ENCODE measurements at regions not wholly inside any gene's neighbourhood (a gene's known extent, or its start where the extent isn't known, plus 50 kb on each side); places are given as distances from the start of the nearest gene placed in this dataset.
A peak's percentile ranks its signal among the peaks of the same experiment; 100 is the strongest.

DNA sequence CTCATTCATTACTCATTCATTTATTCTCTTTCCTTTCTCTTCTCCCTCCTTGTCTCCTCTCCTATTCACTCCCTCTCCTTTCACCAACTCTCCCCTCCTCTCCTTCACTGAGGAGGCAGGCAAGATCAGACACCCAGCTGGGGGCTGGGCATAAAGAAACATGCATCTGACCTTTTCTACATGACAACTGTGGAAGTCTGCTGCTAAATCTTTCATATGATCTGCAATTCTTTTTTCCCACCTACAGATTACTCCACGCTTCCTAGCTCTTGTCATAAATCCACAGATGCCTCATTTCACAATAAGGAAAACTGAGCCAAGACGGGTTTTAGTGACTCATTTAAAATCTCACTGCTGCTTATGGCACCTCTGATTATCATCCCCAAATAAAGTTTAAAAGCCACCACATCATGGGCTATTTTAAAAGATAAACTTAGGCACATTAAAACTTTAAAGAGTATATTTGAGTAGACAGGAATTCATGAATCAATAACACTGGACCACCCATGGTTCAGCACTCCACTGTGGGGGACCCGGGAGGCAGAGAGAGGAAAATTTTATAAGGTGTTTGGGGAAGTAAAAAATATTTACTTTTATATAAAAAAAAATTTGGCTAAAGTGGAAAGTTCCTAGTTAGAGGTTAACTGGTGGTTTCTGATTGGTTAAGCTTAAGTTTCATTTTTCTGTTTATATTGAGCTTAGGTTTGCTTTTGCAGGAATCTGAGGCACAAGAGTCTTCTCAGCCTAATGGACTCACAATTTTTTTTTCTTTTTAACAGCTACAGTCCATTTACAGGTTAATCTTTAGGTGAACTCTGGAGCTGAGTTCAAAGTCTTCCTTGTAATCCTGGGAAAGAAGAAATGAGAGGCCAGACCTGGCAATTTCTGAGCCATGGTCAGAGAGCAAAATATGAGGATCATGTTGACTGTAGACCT is 55.8 kb upstream of the DNAH14 start:
- CTCF ChIA-PET, result interaction anchor here (1.3 to 7.4 kb wide), 5 partner anchors 11 to 361 kb away, joined by 5 to 53 read pairs (median 9); no protein-coding TSS in a partner anchor
- TF ChIP-seq ZNF362 (tag by site-specific recombination; IDR thresholded peaks at IDR 0.05), result no peak; the same call in 1 of the 2 replicates
- TF ChIP-seq ZNF560 (tag by site-specific recombination; IDR thresholded peaks at IDR 0.05; ENCODE audit: borderline replicate concordance), result no peak
- TF ChIP-seq, protein P1, sequence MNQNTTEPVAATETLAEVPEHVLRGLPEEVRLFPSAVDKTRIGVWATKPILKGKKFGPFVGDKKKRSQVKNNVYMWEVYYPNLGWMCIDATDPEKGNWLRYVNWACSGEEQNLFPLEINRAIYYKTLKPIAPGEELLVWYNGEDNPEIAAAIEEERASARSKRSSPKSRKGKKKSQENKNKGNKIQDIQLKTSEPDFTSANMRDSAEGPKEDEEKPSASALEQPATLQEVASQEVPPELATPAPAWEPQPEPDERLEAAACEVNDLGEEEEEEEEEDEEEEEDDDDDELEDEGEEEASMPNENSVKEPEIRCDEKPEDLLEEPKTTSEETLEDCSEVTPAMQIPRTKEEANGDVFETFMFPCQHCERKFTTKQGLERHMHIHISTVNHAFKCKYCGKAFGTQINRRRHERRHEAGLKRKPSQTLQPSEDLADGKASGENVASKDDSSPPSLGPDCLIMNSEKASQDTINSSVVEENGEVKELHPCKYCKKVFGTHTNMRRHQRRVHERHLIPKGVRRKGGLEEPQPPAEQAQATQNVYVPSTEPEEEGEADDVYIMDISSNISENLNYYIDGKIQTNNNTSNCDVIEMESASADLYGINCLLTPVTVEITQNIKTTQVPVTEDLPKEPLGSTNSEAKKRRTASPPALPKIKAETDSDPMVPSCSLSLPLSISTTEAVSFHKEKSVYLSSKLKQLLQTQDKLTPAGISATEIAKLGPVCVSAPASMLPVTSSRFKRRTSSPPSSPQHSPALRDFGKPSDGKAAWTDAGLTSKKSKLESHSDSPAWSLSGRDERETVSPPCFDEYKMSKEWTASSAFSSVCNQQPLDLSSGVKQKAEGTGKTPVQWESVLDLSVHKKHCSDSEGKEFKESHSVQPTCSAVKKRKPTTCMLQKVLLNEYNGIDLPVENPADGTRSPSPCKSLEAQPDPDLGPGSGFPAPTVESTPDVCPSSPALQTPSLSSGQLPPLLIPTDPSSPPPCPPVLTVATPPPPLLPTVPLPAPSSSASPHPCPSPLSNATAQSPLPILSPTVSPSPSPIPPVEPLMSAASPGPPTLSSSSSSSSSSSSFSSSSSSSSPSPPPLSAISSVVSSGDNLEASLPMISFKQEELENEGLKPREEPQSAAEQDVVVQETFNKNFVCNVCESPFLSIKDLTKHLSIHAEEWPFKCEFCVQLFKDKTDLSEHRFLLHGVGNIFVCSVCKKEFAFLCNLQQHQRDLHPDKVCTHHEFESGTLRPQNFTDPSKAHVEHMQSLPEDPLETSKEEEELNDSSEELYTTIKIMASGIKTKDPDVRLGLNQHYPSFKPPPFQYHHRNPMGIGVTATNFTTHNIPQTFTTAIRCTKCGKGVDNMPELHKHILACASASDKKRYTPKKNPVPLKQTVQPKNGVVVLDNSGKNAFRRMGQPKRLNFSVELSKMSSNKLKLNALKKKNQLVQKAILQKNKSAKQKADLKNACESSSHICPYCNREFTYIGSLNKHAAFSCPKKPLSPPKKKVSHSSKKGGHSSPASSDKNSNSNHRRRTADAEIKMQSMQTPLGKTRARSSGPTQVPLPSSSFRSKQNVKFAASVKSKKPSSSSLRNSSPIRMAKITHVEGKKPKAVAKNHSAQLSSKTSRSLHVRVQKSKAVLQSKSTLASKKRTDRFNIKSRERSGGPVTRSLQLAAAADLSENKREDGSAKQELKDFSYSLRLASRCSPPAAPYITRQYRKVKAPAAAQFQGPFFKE (tag by site-specific recombination; IDR thresholded peaks at IDR 0.05; ENCODE audit: borderline replicate concordance), result no peak
- no peak for TF ChIP-seq ZNF302 (tag by site-specific recombination; IDR thresholded peaks at IDR 0.05; ENCODE audit: low read depth)
- no peak for TF ChIP-seq ZNF266 (tag by site-specific recombination; IDR thresholded peaks at IDR 0.05; ENCODE audit: low read depth)
- TF ChIP-seq PRDM1 (tag by site-specific recombination; IDR thresholded peaks at IDR 0.05), result peak; percentile 99
- no peak for TF ChIP-seq ZNF777 (tag by site-specific recombination; IDR thresholded peaks at IDR 0.05; ENCODE audit: borderline replicate concordance)
- peak; percentile 12; the same call in 1 of the 2 replicates for TF ChIP-seq TCF7L2 (IDR thresholded peaks at IDR 0.05; ENCODE audit: borderline replicate concordance, low read depth, low read length)
- TF ChIP-seq ZSCAN18 (tag by site-specific recombination; IDR thresholded peaks at IDR 0.05), result no peak
- TF ChIP-seq ZNF174 (tag by site-specific recombination; IDR thresholded peaks at IDR 0.05), result no peak
- TF ChIP-seq ZBTB17 (tag by site-specific recombination; IDR thresholded peaks at IDR 0.05), result peak; percentile 81
- TF ChIP-seq, protein P2, sequence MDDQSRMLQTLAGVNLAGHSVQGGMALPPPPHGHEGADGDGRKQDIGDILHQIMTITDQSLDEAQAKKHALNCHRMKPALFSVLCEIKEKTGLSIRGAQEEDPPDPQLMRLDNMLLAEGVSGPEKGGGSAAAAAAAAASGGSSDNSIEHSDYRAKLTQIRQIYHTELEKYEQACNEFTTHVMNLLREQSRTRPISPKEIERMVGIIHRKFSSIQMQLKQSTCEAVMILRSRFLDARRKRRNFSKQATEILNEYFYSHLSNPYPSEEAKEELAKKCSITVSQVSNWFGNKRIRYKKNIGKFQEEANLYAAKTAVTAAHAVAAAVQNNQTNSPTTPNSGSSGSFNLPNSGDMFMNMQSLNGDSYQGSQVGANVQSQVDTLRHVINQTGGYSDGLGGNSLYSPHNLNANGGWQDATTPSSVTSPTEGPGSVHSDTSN (CRISPR knock-in tag; IDR thresholded peaks at IDR 0.05), result no peak
- TF ChIP-seq ZNF274 (IDR thresholded peaks at IDR 0.05; ENCODE audit: low read length), result no peak
- TF ChIP-seq ZNF274 (tag by site-specific recombination; IDR thresholded peaks at IDR 0.05; ENCODE audit: borderline replicate concordance), result no peak
- no peak for TF ChIP-seq SALL2 (tag by site-specific recombination; IDR thresholded peaks at IDR 0.05; ENCODE audit: borderline replicate concordance)
- no peak for TF ChIP-seq ZNF514 (tag by site-specific recombination; IDR thresholded peaks at IDR 0.05)
- TF ChIP-seq ZBTB49 (tag by site-specific recombination; IDR thresholded peaks at IDR 0.05; ENCODE audit: low read depth), result no peak
- TF ChIP-seq ZNF311 (tag by site-specific recombination; IDR thresholded peaks at IDR 0.05; ENCODE audit: borderline replicate concordance), result no peak
- TF ChIP-seq ZNF140 (tag by site-specific recombination; IDR thresholded peaks at IDR 0.05), result no peak
- TF ChIP-seq ZNF792 (tag by site-specific recombination; IDR thresholded peaks at IDR 0.05), result 0 out of 2 replicates have a peak, but pooled peaks have one; percentile 2
- TF ChIP-seq ZNF677 (tag by site-specific recombination; IDR thresholded peaks at IDR 0.05), result no peak
- TF ChIP-seq, protein P3, sequence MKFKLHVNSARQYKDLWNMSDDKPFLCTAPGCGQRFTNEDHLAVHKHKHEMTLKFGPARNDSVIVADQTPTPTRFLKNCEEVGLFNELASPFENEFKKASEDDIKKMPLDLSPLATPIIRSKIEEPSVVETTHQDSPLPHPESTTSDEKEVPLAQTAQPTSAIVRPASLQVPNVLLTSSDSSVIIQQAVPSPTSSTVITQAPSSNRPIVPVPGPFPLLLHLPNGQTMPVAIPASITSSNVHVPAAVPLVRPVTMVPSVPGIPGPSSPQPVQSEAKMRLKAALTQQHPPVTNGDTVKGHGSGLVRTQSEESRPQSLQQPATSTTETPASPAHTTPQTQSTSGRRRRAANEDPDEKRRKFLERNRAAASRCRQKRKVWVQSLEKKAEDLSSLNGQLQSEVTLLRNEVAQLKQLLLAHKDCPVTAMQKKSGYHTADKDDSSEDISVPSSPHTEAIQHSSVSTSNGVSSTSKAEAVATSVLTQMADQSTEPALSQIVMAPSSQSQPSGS (tag by site-specific recombination; IDR thresholded peaks at IDR 0.05; ENCODE audit: low read depth), result no peak; the same call in 1 of the 2 replicates

More for the DNA sequence above, 55.8 kb upstream of the DNAH14 start:
- Histone ChIP-seq H3K4me1 (ENCODE audit: control insufficient read depth, insufficient read depth, low read length) (peaks cover 31% of the 10 kb centered on the region), H3K27ac (ENCODE audit: extremely low read depth, low read depth, low read length) (peak overlapping the region; percentile 64), H3K4me3 (ENCODE audit: low read depth, low read length) (no peak overlapping the region), H3K36me3 (ENCODE audit: control insufficient read depth in 2 of 2, insufficient read depth in 1 of 2, low read length in 2 of 2) (no peaks in the 10 kb centered on the region), H3K9me3 (ENCODE audit: control insufficient read depth, insufficient read depth, low read depth, low read length) (no peaks in the 10 kb centered on the region; the same call in 1 of the 2 replicates)
- POLR2A ChIA-PET, result interaction anchor here (1.3 to 1.5 kb wide), 2 partner anchors 11 to 49 kb away, joined by 3 to 6 read pairs; no protein-coding TSS in a partner anchor

Measured in HEK293 (cell line).